ENCODE measurements at regions not wholly inside any gene's neighbourhood (a gene's known extent, or its start where the extent isn't known, plus 50 kb on each side); places are given as distances from the start of the nearest gene placed in this dataset.

GRCh38 chr2:75792146-75792545, 81.4 kb upstream of the GCFC2 start:
- BruUV-seq (replicated peaks): no TSS peak
- no peak for TF ChIP-seq CTCF (IDR thresholded peaks at IDR 0.05; ENCODE audit: unreplicated experiment)
- Mint-ChIP-seq H3K27ac (ENCODE audit: unreplicated experiment) (no peak overlapping the region), H3K27me3 (ENCODE audit: unreplicated experiment) (no peaks in the 10 kb centered on the region), H3K9me3 (ENCODE audit: low read depth, unreplicated experiment) (no peaks in the 10 kb centered on the region), H3K4me3 (ENCODE audit: low read depth, unreplicated experiment) (no peak overlapping the region), H3K36me3 (ENCODE audit: insufficient read depth, unreplicated experiment) (no peaks in the 10 kb centered on the region), H3K4me1 (ENCODE audit: low read depth, unreplicated experiment) (no peaks in the 10 kb centered on the region)
- CTCF ChIA-PET: interaction anchor here (0.7 kb wide), 1 partner anchor 18 kb away, joined by 4 read pairs; no protein-coding TSS in a partner anchor
- DNase-seq: no peak
- intact Hi-C loops (cut with micrococcal nuclease; ENCODE audit: unreplicated experiment): no loop called here

GRCh38 chr2:75790814-75791467, 80.2 kb upstream of the GCFC2 start:
- Mint-ChIP-seq H3K9me3 (ENCODE audit: low read depth, unreplicated experiment) (no peaks in the 10 kb centered on the region), H3K4me1 (ENCODE audit: low read depth, unreplicated experiment) (no peaks in the 10 kb centered on the region), H3K27ac (ENCODE audit: unreplicated experiment) (no peak overlapping the region), H3K27me3 (ENCODE audit: unreplicated experiment) (no peaks in the 10 kb centered on the region), H3K4me3 (ENCODE audit: low read depth, unreplicated experiment) (no peak overlapping the region), H3K36me3 (ENCODE audit: insufficient read depth, unreplicated experiment) (no peaks in the 10 kb centered on the region)
- no peak for TF ChIP-seq CTCF (IDR thresholded peaks at IDR 0.05; ENCODE audit: unreplicated experiment)
- intact Hi-C loops (cut with micrococcal nuclease; ENCODE audit: unreplicated experiment): no loop called here
- CTCF ChIA-PET: no interaction called here
- no TSS peak for BruUV-seq (replicated peaks)
- no peak for DNase-seq

- no peaks in the 10 kb centered on the region for H3K9me3 Mint-ChIP-seq (ENCODE audit: low read depth, unreplicated experiment)
- CTCF ChIA-PET: no interaction called here
- no TSS peak for BruUV-seq (replicated peaks)
- no peaks in the 10 kb centered on the region for H3K4me1 Mint-ChIP-seq (ENCODE audit: low read depth, unreplicated experiment)
- no peak overlapping the region for H3K4me3 Mint-ChIP-seq (ENCODE audit: low read depth, unreplicated experiment)
- intact Hi-C loops (cut with micrococcal nuclease; ENCODE audit: unreplicated experiment): no loop called here
- TF ChIP-seq CTCF (IDR thresholded peaks at IDR 0.05; ENCODE audit: unreplicated experiment): no peak
- H3K27ac Mint-ChIP-seq (ENCODE audit: unreplicated experiment): no peak overlapping the region
- H3K27me3 Mint-ChIP-seq (ENCODE audit: unreplicated experiment): no peaks in the 10 kb centered on the region
- no peaks in the 10 kb centered on the region for H3K36me3 Mint-ChIP-seq (ENCODE audit: insufficient read depth, unreplicated experiment)
- no peak for DNase-seq
Measured at GRCh38 chr2:75790121-75790813, 79.6 kb upstream of the GCFC2 start.

- no peak for DNase-seq
- no peak for TF ChIP-seq CTCF (IDR thresholded peaks at IDR 0.05; ENCODE audit: unreplicated experiment)
- Mint-ChIP-seq H3K4me3 (ENCODE audit: low read depth, unreplicated experiment) (no peak overlapping the region), H3K27ac (ENCODE audit: unreplicated experiment) (no peak overlapping the region), H3K27me3 (ENCODE audit: unreplicated experiment) (no peaks in the 10 kb centered on the region), H3K36me3 (ENCODE audit: insufficient read depth, unreplicated experiment) (no peaks in the 10 kb centered on the region), H3K9me3 (ENCODE audit: low read depth, unreplicated experiment) (no peaks in the 10 kb centered on the region), H3K4me1 (ENCODE audit: low read depth, unreplicated experiment) (no peaks in the 10 kb centered on the region)
- no TSS peak for BruUV-seq (replicated peaks)
- intact Hi-C loops (cut with micrococcal nuclease; ENCODE audit: unreplicated experiment): loop anchor here (5.0 kb wide), 1 partner anchor 808 kb away; no protein-coding TSS in a partner anchor
- CTCF ChIA-PET: no interaction called here
Measured at GRCh38 chr2:75788902-75789301, 78.2 kb upstream of the GCFC2 start.

All from Calu3 (cell line).